HepG2 (cell line): ENCODE measurements at regions not wholly inside any gene's neighbourhood (a gene's known extent, or its start where the extent isn't known, plus 50 kb on each side); places are given as distances from the start of the nearest gene placed in this dataset.

Experiments used
- ARNTL ChIP-seq: sonication (generic); formaldehyde crosslinking; IDR thresholded peaks from 2 replicates; pipeline ENCODE4 v1.4.0; 2020; ENCODE audit warnings: mild to moderate bottlenecking, missing genetic modification reagents
- CCAR2 ChIP-seq: fragments of 200-400 bp; formaldehyde crosslinking; optimal IDR thresholded peaks from 2 replicates; pipeline ENCODE3; 2018; ENCODE audit warnings: low read depth, mild to moderate bottlenecking, low read length, moderate library complexity
- FOXK1 ChIP-seq: sonication (generic); formaldehyde crosslinking; IDR thresholded peaks from 2 replicates; pipeline ENCODE4 v1.4.0; 2020; ENCODE audit warnings: low read depth, missing genetic modification reagents, borderline replicate concordance
- HNF4G ChIP-seq, 2 experiments: sonication (generic) in 1 of 2; formaldehyde crosslinking in 1 of 2; IDR thresholded peaks; 2 replicates each; pipeline versions ENCODE4 v1.4.0 to v1.6.1; 2011 to 2020; ENCODE audit warnings: borderline replicate concordance in 2 of 2, low read depth in 2 of 2, mild to moderate bottlenecking in 2 of 2, low read length in 1 of 2, missing genetic modification reagents in 1 of 2, moderate library complexity in 1 of 2
- POLR2AphosphoS5 ChIP-seq: IDR thresholded peaks from 2 replicates; pipeline ENCODE4 v1.6.1; 2012; ENCODE audit warnings: low read depth, low read length
- RELA ChIP-seq: sonication (generic); formaldehyde crosslinking; IDR thresholded peaks from 2 replicates; pipeline ENCODE4 v1.4.0; 2020; ENCODE audit warnings: missing genetic modification reagents
- TCF7L2 ChIP-seq: IDR thresholded peaks from 2 replicates; pipeline ENCODE4 v1.6.1; 2011; ENCODE audit warnings: mild to moderate bottlenecking, low read depth, low read length, moderate library complexity
- U2AF1 ChIP-seq: fragments of 200-400 bp; formaldehyde crosslinking; optimal IDR thresholded peaks from 2 replicates; pipeline ENCODE3; 2017; ENCODE audit warnings: mild to moderate bottlenecking, low read depth, low read length
- ZNF253 ChIP-seq: sonication (generic); formaldehyde crosslinking; IDR thresholded peaks from 2 replicates; pipeline ENCODE4 v1.8.0; 2022; ENCODE audit warnings: mild to moderate bottlenecking, missing genetic modification reagents, borderline replicate concordance
- ZNF317 ChIP-seq: sonication (generic); formaldehyde crosslinking; IDR thresholded peaks from 2 replicates; pipeline ENCODE4 v1.5.0; 2020; ENCODE audit warnings: mild to moderate bottlenecking, missing genetic modification reagents
- ZNF724P ChIP-seq: sonication (generic); formaldehyde crosslinking; IDR thresholded peaks from 2 replicates; pipeline ENCODE4 v1.8.0; 2022; ENCODE audit warnings: missing genetic modification reagents, borderline replicate concordance
- TF ChIP-seq, protein P1 (sequence below): sonication (generic); formaldehyde crosslinking; IDR thresholded peaks from 2 replicates; pipeline ENCODE4 v1.4.0; 2020; ENCODE audit warnings: missing genetic modification reagents
- TF ChIP-seq, protein P2 (sequence below): sonication (generic); formaldehyde crosslinking; IDR thresholded peaks from 2 replicates; pipeline ENCODE4 v1.5.0; 2020; ENCODE audit warnings: mild to moderate bottlenecking, missing genetic modification reagents, moderate library complexity

DNA sequence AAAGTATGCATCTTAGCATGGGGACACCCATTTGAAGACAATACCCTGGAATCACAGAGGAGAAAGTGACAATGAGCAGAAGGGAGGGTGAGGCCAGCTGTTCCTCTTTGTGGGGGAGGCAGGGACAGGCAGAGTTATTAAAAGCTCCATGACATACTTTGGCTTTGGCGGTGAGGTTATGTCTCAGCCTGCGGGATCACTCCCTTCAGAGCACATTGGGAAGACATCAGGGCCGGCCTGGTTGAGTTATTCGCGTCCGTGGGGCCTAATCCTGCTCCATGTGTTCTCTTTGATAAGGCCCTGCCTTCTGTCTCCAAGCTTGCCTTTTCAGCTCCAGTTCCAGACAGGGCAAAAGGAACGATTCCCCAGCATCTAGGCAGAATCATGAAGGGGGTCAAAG, 98.8 kb upstream of the NTF3 start:
- TF ChIP-seq, protein P1, sequence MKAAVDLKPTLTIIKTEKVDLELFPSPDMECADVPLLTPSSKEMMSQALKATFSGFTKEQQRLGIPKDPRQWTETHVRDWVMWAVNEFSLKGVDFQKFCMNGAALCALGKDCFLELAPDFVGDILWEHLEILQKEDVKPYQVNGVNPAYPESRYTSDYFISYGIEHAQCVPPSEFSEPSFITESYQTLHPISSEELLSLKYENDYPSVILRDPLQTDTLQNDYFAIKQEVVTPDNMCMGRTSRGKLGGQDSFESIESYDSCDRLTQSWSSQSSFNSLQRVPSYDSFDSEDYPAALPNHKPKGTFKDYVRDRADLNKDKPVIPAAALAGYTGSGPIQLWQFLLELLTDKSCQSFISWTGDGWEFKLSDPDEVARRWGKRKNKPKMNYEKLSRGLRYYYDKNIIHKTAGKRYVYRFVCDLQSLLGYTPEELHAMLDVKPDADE = no peak
- TF ChIP-seq CCAR2 = no peak
- no peak for TF ChIP-seq POLR2AphosphoS5
- no peak for TF ChIP-seq ZNF724P
- TF ChIP-seq, protein P2, sequence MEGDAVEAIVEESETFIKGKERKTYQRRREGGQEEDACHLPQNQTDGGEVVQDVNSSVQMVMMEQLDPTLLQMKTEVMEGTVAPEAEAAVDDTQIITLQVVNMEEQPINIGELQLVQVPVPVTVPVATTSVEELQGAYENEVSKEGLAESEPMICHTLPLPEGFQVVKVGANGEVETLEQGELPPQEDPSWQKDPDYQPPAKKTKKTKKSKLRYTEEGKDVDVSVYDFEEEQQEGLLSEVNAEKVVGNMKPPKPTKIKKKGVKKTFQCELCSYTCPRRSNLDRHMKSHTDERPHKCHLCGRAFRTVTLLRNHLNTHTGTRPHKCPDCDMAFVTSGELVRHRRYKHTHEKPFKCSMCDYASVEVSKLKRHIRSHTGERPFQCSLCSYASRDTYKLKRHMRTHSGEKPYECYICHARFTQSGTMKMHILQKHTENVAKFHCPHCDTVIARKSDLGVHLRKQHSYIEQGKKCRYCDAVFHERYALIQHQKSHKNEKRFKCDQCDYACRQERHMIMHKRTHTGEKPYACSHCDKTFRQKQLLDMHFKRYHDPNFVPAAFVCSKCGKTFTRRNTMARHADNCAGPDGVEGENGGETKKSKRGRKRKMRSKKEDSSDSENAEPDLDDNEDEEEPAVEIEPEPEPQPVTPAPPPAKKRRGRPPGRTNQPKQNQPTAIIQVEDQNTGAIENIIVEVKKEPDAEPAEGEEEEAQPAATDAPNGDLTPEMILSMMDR (CRISPR knock-in tag) = no peak
- TF ChIP-seq U2AF1 = no peak
- no peak for TF ChIP-seq ARNTL (CRISPR knock-in tag)
- no peak for TF ChIP-seq RELA (CRISPR knock-in tag)
- TF ChIP-seq ZNF253 (CRISPR knock-in tag) = no peak
- no peak for TF ChIP-seq TCF7L2
- no peak for TF ChIP-seq ZNF317
- no peak for TF ChIP-seq FOXK1 (CRISPR knock-in tag)
- no peak for TF ChIP-seq HNF4G (IDR thresholded peaks at IDR 0.05; ENCODE audit: borderline replicate concordance, low read depth, low read length)
- TF ChIP-seq HNF4G (CRISPR knock-in tag; IDR thresholded peaks at IDR 0.05; ENCODE audit: borderline replicate concordance, low read depth) = no peak
